ENCODE measurements at regions not wholly inside any gene's neighbourhood (a gene's known extent, or its start where the extent isn't known, plus 50 kb on each side); places are given as distances from the start of the nearest gene placed in this dataset.

- intact Hi-C loops (cut with micrococcal nuclease) = loop anchor here (1.0 to 10.0 kb wide), 9 partner anchors 69 to 1173 kb away; partner anchors contain the start of gene JARID2
Observed at GRCh38 chr6:14451594-14452374, 334.2 kb downstream of the CD83 start.

GRCh38 chr6:14452567-14453527 lies 335.3 kb downstream of the CD83 start:
- intact Hi-C loops (cut with micrococcal nuclease) = loop anchor here (1.0 to 10.0 kb wide), 8 partner anchors 71 to 1172 kb away; partner anchors contain the start of gene JARID2

DNA sequence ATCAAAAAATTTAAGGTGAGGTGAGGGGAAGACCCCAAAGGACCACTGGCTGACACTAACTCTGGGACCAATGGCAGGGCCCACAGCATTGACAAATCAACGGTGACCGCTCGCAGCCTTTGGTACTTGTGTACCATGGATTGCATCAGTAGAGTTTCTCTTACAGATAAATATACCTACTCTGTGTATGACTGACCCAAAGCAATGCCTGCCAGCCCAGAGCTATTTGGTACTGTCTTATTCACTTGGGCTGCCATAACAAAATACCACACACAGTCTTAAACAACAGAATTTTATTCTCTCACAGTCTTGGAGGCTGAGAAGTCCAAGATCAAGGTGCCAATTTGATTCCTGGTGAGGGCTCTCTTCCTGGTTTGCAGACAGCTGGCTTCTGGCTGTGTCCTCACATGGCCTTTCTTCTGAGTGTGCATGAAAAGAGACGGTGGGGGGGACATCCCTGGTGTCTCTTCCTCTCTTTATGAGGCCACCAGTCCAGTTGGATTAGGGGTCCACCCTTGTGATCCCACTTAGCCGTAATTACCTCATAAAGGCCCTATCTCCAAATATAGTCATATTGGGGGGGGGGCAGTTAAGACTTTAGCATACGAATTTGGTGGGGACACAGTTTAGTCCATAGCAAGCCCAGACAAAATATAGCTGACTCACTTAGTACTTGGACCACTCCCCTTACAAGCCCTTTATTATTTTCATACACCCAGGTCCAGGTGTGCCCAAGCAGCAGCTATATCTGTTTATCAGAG lies 336.3 kb downstream of the CD83 start:
- intact Hi-C loops (cut with micrococcal nuclease) = loop anchor here (2.0 to 10.0 kb wide), 8 partner anchors 72 to 1171 kb away; partner anchors contain the start of gene JARID2

- intact Hi-C loops (cut with micrococcal nuclease) = loop anchor here (2.0 to 10.0 kb wide), 5 partner anchors 72 to 1170 kb away; partner anchors contain the start of gene JARID2
Observed at GRCh38 chr6:14454473-14454775, 336.9 kb downstream of the CD83 start.

GRCh38 chr6:14455427-14455826 lies 337.9 kb downstream of the CD83 start:
- intact Hi-C loops (cut with micrococcal nuclease) = loop anchor here (2.0 to 10.0 kb wide), 2 partner anchors 179 to 1169 kb away; no protein-coding TSS in a partner anchor

DNA sequence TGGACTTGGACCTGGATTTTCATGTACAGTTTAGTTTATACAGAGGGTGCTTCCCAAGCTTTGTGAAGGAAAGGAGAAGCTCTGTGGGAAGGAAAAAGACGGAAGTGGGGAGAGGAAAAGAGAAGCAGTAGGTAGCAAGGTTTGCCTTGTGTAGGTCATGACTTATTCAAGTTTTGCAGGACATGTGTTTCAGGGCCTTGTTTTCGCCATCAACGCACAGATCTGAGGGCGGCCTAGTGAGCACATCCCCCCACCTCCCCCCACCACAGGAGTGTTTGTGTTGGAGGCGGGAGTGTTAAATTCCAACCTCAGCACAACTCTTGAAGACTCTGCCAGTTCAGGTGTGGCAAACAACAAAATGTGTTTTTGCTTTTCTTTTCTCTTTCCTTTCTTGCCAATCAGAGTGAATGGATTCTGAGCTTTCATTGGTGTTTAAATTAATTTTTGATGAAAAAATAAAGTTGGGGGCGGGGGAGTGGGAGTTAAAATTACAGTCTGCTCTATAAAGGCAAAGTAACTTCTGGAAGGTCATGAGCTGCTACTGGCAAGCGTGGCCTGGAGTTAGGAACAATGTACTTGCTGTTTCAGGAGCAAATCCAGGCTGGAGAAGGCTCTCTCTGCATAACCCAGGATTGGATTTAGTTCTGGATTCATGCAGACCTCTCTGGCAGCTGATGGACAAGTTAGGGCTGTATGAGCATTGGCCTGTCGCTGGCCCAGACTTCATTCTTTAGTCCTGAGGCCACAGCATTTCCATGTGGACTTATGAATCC lies 338.5 kb downstream of the CD83 start:
- intact Hi-C loops (cut with micrococcal nuclease) = loop anchor here (2.0 to 10.0 kb wide), 2 partner anchors 179 to 1169 kb away; no protein-coding TSS in a partner anchor

DNA sequence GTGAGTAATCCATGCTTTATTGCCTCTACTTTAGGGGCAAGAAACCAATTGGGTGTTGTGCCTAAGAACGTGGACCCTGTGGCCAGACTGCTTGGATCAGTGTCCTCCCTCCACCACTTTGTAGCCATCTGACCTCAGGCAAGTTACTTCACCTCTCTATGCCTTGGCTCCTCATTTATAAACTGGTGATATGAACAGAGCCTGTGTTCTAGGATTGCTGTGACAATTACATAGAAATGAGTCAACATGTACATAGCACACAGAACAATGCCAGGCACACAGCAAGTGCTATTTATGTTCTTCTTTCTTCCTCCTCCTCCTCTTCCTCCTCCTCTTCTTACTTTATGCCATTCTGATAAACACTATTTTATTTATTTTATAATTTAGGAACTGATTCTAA lies 339.4 kb downstream of the CD83 start:
- intact Hi-C loops (cut with micrococcal nuclease) = loop anchor here (10.0 kb wide), 1 partner anchor 1168 kb away; no protein-coding TSS in a partner anchor

DNA sequence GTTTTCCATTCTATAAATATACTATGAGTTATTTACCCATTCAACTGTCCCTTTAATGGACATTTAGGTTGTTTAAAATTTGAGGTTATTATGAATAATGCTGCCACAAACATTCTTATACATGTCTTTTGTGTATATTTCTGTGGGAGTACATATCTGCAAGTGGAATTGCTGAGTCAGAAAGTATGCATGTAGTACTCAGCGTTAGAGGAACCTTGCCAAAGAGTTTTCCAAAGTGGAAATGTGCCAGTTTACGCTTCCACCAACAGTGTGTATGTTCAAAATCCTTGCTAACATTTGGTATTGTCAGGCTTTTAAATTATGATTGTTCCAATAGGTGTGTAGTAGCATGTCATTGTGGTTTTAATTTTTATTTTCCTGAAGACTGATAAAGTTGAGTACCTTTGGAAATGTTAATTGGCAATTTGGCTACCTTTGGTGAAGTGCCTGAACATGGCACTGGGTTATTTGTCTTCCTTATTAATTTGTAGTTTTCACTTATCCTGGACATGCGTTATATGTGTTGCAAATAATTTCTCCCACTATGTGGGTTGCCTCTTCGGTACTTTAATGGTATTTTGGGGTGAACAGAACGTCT lies 341.2 kb downstream of the CD83 start:
- intact Hi-C loops (cut with micrococcal nuclease) = loop anchor here (10.0 kb wide), 1 partner anchor 1166 kb away; no protein-coding TSS in a partner anchor

GRCh38 chr6:14459315-14459714 lies 341.7 kb downstream of the CD83 start:
- intact Hi-C loops (cut with micrococcal nuclease) = loop anchor here (10.0 kb wide), 1 partner anchor 1165 kb away; no protein-coding TSS in a partner anchor

DNA sequence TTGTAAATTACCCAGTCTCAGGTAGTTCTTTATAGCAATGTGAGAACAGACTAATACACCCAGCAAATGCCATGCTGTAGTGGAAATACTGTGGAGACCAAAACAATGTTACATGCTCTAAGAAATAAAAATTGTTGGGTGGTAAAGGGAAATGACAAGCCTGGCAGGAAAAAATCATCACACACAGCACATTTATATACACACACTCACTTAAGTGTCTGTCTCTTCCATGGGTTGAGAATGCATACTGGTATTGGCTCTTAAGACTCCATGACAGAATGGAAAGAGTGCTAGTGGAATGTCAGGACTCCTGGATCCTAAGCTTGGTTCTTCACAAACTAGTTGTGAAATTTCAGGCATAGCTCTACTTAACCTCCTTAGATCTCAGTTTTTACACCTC lies 343.0 kb downstream of the CD83 start:
- intact Hi-C loops (cut with micrococcal nuclease) = no loop called here

DNA sequence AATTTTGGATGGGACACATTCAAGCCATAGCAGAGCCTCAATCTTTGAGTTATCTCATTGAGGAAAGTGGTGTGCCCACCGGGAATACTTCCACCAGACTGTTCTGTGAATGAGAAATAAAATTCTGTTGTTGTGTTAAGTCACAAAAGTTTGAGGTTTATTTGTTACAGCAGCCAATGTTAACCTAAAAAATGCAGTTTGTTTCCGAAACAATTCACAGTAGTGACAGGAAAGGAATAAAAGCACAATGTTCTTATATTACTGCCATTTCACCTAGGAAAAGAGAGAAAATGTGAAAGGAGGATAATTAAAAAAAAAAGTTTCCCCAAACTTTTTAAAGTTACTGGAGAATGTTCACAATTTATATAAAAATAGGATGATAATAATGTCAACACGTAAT lies 344.6 kb downstream of the CD83 start:
- intact Hi-C loops (cut with micrococcal nuclease) = no loop called here

- intact Hi-C loops (cut with micrococcal nuclease) = no loop called here
Observed at GRCh38 chr6:14462566-14462965, 345.0 kb downstream of the CD83 start.

DNA sequence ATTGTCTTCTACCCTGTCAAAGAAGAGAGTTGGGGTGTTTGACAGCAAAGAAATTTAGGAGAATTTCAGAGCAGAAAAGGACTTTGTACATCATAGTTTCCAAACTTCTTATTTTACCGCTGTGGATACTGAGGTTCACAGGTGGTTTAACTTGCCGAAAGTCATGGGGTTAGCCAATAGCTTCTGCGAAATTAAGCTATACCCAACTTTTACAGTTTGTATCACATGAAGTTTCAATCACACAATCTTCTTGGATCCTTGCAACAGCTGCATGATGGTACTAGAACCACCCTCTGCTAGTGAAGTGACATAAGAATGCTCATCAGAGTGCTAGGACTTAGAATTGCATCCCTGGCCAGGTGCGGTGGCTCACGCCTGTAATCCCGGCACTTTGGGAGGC lies 345.5 kb downstream of the CD83 start:
- intact Hi-C loops (cut with micrococcal nuclease) = no loop called here

- intact Hi-C loops (cut with micrococcal nuclease) = no loop called here
Observed at GRCh38 chr6:14464055-14464454, 346.5 kb downstream of the CD83 start.

DNA sequence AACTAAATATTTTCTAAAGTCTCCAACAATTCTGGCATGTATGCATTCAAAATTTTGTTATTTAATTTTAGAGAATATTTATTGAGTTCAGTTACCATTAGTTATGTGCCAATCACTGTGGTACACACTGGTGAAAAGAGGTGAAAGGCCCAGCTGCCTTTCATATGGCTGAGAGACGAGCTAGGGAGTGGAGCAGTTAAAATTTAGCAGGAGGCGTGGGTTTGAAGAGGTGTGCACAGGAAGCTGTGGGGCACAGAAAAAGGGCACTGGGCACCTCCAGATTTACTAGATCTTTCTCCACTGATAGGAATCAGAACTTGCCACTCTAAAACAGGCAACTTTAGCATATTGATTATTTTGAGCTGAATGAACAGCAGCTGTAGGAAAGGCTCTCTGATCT lies 347.1 kb downstream of the CD83 start:
- intact Hi-C loops (cut with micrococcal nuclease) = no loop called here

- intact Hi-C loops (cut with micrococcal nuclease) = no loop called here
Observed at GRCh38 chr6:14466278-14466677, 348.7 kb downstream of the CD83 start.

GRCh38 chr6:14467591-14467990 lies 350.0 kb downstream of the CD83 start:
- intact Hi-C loops (cut with micrococcal nuclease) = no loop called here

GRCh38 chr6:14468647-14469321 lies 351.2 kb downstream of the CD83 start:
- intact Hi-C loops (cut with micrococcal nuclease) = no loop called here

- intact Hi-C loops (cut with micrococcal nuclease) = no loop called here
Observed at GRCh38 chr6:14470101-14470500, 352.5 kb downstream of the CD83 start.

Data from T-helper 1 cell treated with Interleukin-12 subunit alpha and Interleukin-12 subunit beta and Interleukin-4 antibody, amounts not matched to agents 30 ng/mL and 1 ng/mL, for 36 hours (primary cell).